Endothelial cell (in vitro differentiated cells): ENCODE measurements at regions not wholly inside any gene's neighbourhood (a gene's known extent, or its start where the extent isn't known, plus 50 kb on each side); places are given as distances from the start of the nearest gene placed in this dataset.

Experiments
- DNase-seq: peaks from one replicate; pipeline ENCODE4 v3.0.0; 2021; ENCODE audit warnings: low spot score
- H3K27ac Mint-ChIP-seq: one replicate; pipeline ENCODE4 v1.8.0; 2021; ENCODE audit warnings: mixed read lengths, inconsistent platforms; ENCODE audit not compliant: unreplicated experiment
- H3K27me3 Mint-ChIP-seq: one replicate; pipeline ENCODE4 v1.8.0; 2021; ENCODE audit warnings: mild to moderate bottlenecking, moderate library complexity, mixed read lengths, inconsistent platforms; ENCODE audit not compliant: unreplicated experiment
- H3K36me3 Mint-ChIP-seq: one replicate; pipeline ENCODE4 v1.8.0; 2021; ENCODE audit warnings: mild to moderate bottlenecking, low read depth, mixed read lengths, inconsistent platforms; ENCODE audit not compliant: unreplicated experiment
- H3K4me1 Mint-ChIP-seq: one replicate; pipeline ENCODE4 v1.8.0; 2021; ENCODE audit warnings: mild to moderate bottlenecking, mixed read lengths, inconsistent platforms; ENCODE audit not compliant: unreplicated experiment
- H3K4me3 Mint-ChIP-seq: one replicate; pipeline ENCODE4 v1.8.0; 2021; ENCODE audit warnings: mild to moderate bottlenecking, mixed read lengths, inconsistent platforms; ENCODE audit not compliant: unreplicated experiment
- H3K9me3 Mint-ChIP-seq: one replicate; pipeline ENCODE4 v1.8.0; 2021; ENCODE audit warnings: mixed read lengths, inconsistent platforms; ENCODE audit not compliant: unreplicated experiment
- TF ChIP-seq, protein P1 (sequence below): fragments of 200-600 bp; sonication (generic); IDR thresholded peaks from one replicate; pipeline ENCODE4 v1.5.0; 2021; ENCODE audit warnings: antibody characterized with exemption; ENCODE audit not compliant: unreplicated experiment

GRCh38 chr1:115426231-115426771 lies 88.3 kb upstream of the NGF start:
- Mint-ChIP-seq H3K36me3 (no peaks in the 10 kb centered on the region), H3K27ac (peak overlapping the region; percentile 21), H3K27me3 (no peaks in the 10 kb centered on the region), H3K4me1 (peaks cover 6% of the 10 kb centered on the region), H3K4me3 (no peak overlapping the region), H3K9me3 (no peaks in the 10 kb centered on the region)
- peak; percentile 17 for DNase-seq
- TF ChIP-seq, protein P1, sequence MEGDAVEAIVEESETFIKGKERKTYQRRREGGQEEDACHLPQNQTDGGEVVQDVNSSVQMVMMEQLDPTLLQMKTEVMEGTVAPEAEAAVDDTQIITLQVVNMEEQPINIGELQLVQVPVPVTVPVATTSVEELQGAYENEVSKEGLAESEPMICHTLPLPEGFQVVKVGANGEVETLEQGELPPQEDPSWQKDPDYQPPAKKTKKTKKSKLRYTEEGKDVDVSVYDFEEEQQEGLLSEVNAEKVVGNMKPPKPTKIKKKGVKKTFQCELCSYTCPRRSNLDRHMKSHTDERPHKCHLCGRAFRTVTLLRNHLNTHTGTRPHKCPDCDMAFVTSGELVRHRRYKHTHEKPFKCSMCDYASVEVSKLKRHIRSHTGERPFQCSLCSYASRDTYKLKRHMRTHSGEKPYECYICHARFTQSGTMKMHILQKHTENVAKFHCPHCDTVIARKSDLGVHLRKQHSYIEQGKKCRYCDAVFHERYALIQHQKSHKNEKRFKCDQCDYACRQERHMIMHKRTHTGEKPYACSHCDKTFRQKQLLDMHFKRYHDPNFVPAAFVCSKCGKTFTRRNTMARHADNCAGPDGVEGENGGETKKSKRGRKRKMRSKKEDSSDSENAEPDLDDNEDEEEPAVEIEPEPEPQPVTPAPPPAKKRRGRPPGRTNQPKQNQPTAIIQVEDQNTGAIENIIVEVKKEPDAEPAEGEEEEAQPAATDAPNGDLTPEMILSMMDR: no peak

- peaks cover 6% of the 10 kb centered on the region for H3K4me1 Mint-ChIP-seq
- no peak overlapping the region for H3K4me3 Mint-ChIP-seq
Observed at GRCh38 chr1:115425442-115425841, 87.4 kb upstream of the NGF start.

DNA sequence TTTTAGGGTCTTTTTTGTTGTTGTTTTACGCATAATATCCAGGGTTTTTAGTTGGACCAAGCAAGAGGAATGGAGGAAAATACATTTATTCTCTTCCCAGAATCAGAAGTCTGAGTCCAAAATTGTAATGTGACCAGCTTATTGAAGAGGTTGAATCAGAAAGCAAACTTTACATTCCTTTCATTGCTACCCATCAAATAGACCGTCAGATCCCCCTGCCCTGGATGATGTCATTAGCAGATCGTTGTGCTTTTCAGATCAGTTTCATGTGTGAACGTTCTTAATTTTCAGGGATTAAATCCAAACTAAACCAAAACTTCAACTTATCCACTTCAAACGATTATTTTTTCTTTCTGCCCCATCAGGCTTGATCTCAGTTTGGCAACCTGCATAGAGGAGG lies 85.7 kb upstream of the NGF start:
- no peak for DNase-seq
- TF ChIP-seq, protein P1: no peak
- peaks cover 1% of the 10 kb centered on the region for H3K27me3 Mint-ChIP-seq
- H3K4me1 Mint-ChIP-seq: peaks cover 6% of the 10 kb centered on the region
- H3K9me3 Mint-ChIP-seq: no peaks in the 10 kb centered on the region
- no peak overlapping the region for H3K4me3 Mint-ChIP-seq
- H3K36me3 Mint-ChIP-seq: no peaks in the 10 kb centered on the region
- no peak overlapping the region for H3K27ac Mint-ChIP-seq

More at GRCh38 chr1:115425442-115425841, 87.4 kb upstream of the NGF start:
- Mint-ChIP-seq H3K36me3 (no peaks in the 10 kb centered on the region), H3K27me3 (no peaks in the 10 kb centered on the region), H3K9me3 (no peaks in the 10 kb centered on the region), H3K27ac (no peak overlapping the region)
- TF ChIP-seq, protein P1: no peak
- no peak for DNase-seq

DNA sequence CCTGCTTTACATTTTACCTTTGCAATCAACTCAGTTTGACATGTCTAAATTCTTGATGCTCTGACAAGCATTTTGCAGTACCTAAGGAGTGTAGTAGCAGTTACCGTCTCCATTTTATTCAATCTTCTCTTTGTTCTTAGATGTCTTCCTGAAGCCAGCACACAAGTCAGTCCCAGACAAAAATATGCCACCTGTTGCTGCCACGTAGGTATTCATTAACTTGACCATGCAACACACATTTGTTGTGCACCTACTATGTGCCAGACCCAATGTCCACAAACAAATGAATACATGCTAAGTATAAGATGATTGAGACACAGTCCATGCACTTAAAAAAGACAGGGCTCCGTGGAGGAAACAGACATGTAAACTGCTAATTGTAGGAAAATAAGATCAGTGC lies 81.5 kb upstream of the NGF start:
- no peaks in the 10 kb centered on the region for H3K4me1 Mint-ChIP-seq
- no peak overlapping the region for H3K4me3 Mint-ChIP-seq
- no peaks in the 10 kb centered on the region for H3K36me3 Mint-ChIP-seq
- TF ChIP-seq, protein P1: no peak
- H3K9me3 Mint-ChIP-seq: no peaks in the 10 kb centered on the region
- peaks cover 1% of the 10 kb centered on the region for H3K27me3 Mint-ChIP-seq
- no peak for DNase-seq
- no peak overlapping the region for H3K27ac Mint-ChIP-seq

DNA sequence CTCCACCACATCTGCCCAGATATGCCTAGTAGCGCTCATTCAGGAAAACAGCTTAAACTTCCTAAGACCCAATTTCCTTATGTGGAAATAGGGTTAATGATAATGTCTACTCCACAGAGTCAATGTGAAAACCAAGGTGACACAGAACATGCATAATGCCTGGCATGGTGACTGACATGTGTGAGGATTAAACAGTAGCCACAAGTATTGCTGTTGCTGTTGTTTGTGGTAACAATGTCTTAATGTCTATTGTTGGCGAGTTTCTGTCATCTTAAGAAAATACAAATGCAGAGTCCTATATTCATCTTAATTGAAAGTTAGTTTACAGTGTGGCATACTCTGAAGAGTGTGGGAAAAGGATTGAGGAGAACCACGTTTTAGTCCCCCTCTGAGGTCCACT lies 75.6 kb upstream of the NGF start:
- H3K27me3 Mint-ChIP-seq: no peaks in the 10 kb centered on the region
- no peaks in the 10 kb centered on the region for H3K9me3 Mint-ChIP-seq
- DNase-seq: no peak
- no peak overlapping the region for H3K4me3 Mint-ChIP-seq
- H3K36me3 Mint-ChIP-seq: no peaks in the 10 kb centered on the region
- TF ChIP-seq, protein P1: no peak
- no peaks in the 10 kb centered on the region for H3K4me1 Mint-ChIP-seq
- no peak overlapping the region for H3K27ac Mint-ChIP-seq
